RWPE2 (cell line): ENCODE measurements at regions not wholly inside any gene's neighbourhood (a gene's known extent, or its start where the extent isn't known, plus 50 kb on each side); places are given as distances from the start of the nearest gene placed in this dataset.
"Not testable (repeated sequence)": the region's sequence is repeated elsewhere in the genome, so short reads cannot be mapped to it uniquely, and the experiment has no call there.

Experiments
- ATAC-seq: fragments of 200-7000 bp; cut with Tn5 transposase; 3 replicates; pipeline ENCODE4 v1.9.1; 2021; ENCODE audit warnings: low read depth
- DNase-seq: peaks from one replicate; pipeline ENCODE4 v3.0.0-alpha.2; 2020; ENCODE audit warnings: low spot score
- H3K27ac ChIP-seq: fragments of 450-650 bp; 2 replicates; pipeline ENCODE4 v1.5.1; 2017; ENCODE audit warnings: mild to moderate bottlenecking; ENCODE audit not compliant: poor library complexity, severe bottlenecking
- H3K27me3 ChIP-seq: fragments of 250-450 bp; sonication (Bioruptor Pico); 2 replicates; pipeline ENCODE4 v1.5.1; 2021; ENCODE audit warnings: mild to moderate bottlenecking, moderate library complexity; ENCODE audit not compliant: insufficient read depth, poor library complexity, severe bottlenecking
- H3K36me3 ChIP-seq: fragments of 250-450 bp; sonication (Bioruptor Pico); 2 replicates; pipeline ENCODE4 v1.5.1; 2020; ENCODE audit warnings: low read depth, mild to moderate bottlenecking, moderate library complexity
- H3K4me1 ChIP-seq: fragments of 250-450 bp; sonication (Bioruptor Pico); 2 replicates; pipeline ENCODE4 v1.5.1; 2021; ENCODE audit warnings: mild to moderate bottlenecking, moderate library complexity; ENCODE audit not compliant: insufficient read depth, poor library complexity, severe bottlenecking
- H3K4me3 ChIP-seq: fragments of 250-450 bp; sonication (Bioruptor Pico); 2 replicates; pipeline ENCODE4 v1.5.1; 2021; ENCODE audit warnings: mild to moderate bottlenecking, moderate library complexity; ENCODE audit not compliant: severe bottlenecking
- H3K9me3 ChIP-seq: fragments of 250-450 bp; sonication (Bioruptor Pico); 2 replicates; pipeline ENCODE4 v1.5.1; 2021; ENCODE audit warnings: mild to moderate bottlenecking, moderate library complexity; ENCODE audit not compliant: severe bottlenecking
- CTCF ChIP-seq: fragments of 450-650 bp; IDR thresholded peaks from one replicate; pipeline ENCODE4 v1.5.1; 2017; ENCODE audit warnings: mild to moderate bottlenecking, moderate library complexity; ENCODE audit not compliant: poor library complexity, severe bottlenecking

- Histone ChIP-seq H3K4me3 (no peak overlapping the region), H3K9me3 (no peaks in the 10 kb centered on the region), H3K36me3 (no peaks in the 10 kb centered on the region), H3K27me3 (no peaks in the 10 kb centered on the region), H3K27ac (no peak overlapping the region), H3K4me1 (no peaks in the 10 kb centered on the region)
- DNase-seq (no peak), ATAC-seq (no peak)
- no peak for TF ChIP-seq CTCF
Observed at GRCh38 chr3:88742106-88742505, 365.3 kb upstream of the EPHA3 start.

- ATAC-seq (no peak), DNase-seq (no peak)
- TF ChIP-seq CTCF: no peak
- Histone ChIP-seq H3K4me3 (no peak overlapping the region), H3K27me3 (no peaks in the 10 kb centered on the region), H3K36me3 (no peaks in the 10 kb centered on the region), H3K27ac (no peak overlapping the region), H3K9me3 (no peaks in the 10 kb centered on the region), H3K4me1 (no peaks in the 10 kb centered on the region)
Observed at GRCh38 chr3:88742674-88743507, 364.5 kb upstream of the EPHA3 start.

GRCh38 chr3:88744896-88745295, 362.5 kb upstream of the EPHA3 start:
- no peaks in the 10 kb centered on the region for H3K27me3 ChIP-seq
- no peaks in the 10 kb centered on the region for H3K9me3 ChIP-seq
- H3K4me3 ChIP-seq: no peak overlapping the region
- no peak for TF ChIP-seq CTCF
- H3K27ac ChIP-seq: no peak overlapping the region
- DNase-seq (no peak), ATAC-seq (no peak)
- H3K4me1 ChIP-seq: no peaks in the 10 kb centered on the region
- H3K36me3 ChIP-seq: no peaks in the 10 kb centered on the region

GRCh38 chr3:88747145-88747544, 360.3 kb upstream of the EPHA3 start:
- not testable (repeated sequence) for ATAC-seq, H3K36me3 ChIP-seq, DNase-seq, H3K4me1 ChIP-seq, H3K9me3 ChIP-seq, H3K4me3 ChIP-seq, H3K27ac ChIP-seq, H3K27me3 ChIP-seq

GRCh38 chr3:88758676-88759075, 348.7 kb upstream of the EPHA3 start:
- Histone ChIP-seq H3K36me3 (no peaks in the 10 kb centered on the region), H3K27me3 (no peaks in the 10 kb centered on the region), H3K4me1 (no peaks in the 10 kb centered on the region), H3K27ac (no peak overlapping the region), H3K4me3 (no peak overlapping the region), H3K9me3 (no peaks in the 10 kb centered on the region)
- DNase-seq (no peak), ATAC-seq (no peak)
- no peak for TF ChIP-seq CTCF
